HepG2 (cell line): ENCODE measurements at regions not wholly inside any gene's neighbourhood (a gene's known extent, or its start where the extent isn't known, plus 50 kb on each side); places are given as distances from the start of the nearest gene placed in this dataset.

Experiments
- ZNF629 ChIP-seq: sonication (generic); formaldehyde crosslinking; conservative IDR thresholded peaks from 2 replicates; pipeline ENCODE4 v1.5.0; 2020; ENCODE audit warnings: missing genetic modification reagents
- TF ChIP-seq, protein P1 (sequence below): sonication (generic); formaldehyde crosslinking; IDR thresholded peaks from 2 replicates; pipeline ENCODE4 v1.5.0; 2020; ENCODE audit warnings: mild to moderate bottlenecking, missing genetic modification reagents, moderate library complexity
- TF ChIP-seq, protein P2 (sequence below): sonication (generic); formaldehyde crosslinking; IDR thresholded peaks from 2 replicates; pipeline ENCODE4 v1.4.0; 2020; ENCODE audit warnings: missing genetic modification reagents

DNA sequence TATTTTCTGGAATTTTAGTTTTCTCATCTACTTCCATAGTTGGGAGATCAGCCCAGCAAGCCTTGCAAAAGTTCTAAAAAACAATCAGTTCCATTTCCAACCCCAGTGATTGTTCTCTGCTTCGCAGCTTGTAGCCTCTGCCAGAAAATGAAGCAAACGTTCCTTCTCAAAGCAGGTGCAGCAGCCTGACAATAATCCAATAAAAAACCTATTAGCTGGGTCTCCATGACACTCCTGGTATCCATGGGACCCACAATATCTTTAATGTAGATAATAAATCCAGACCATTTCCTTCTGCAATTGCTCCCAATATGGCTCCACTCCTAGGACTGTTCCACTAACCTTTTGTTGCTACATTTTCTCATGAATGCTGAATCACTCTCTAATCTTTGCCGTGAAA, 140.8 kb upstream of the SETBP1 start:
- TF ChIP-seq, protein P1, sequence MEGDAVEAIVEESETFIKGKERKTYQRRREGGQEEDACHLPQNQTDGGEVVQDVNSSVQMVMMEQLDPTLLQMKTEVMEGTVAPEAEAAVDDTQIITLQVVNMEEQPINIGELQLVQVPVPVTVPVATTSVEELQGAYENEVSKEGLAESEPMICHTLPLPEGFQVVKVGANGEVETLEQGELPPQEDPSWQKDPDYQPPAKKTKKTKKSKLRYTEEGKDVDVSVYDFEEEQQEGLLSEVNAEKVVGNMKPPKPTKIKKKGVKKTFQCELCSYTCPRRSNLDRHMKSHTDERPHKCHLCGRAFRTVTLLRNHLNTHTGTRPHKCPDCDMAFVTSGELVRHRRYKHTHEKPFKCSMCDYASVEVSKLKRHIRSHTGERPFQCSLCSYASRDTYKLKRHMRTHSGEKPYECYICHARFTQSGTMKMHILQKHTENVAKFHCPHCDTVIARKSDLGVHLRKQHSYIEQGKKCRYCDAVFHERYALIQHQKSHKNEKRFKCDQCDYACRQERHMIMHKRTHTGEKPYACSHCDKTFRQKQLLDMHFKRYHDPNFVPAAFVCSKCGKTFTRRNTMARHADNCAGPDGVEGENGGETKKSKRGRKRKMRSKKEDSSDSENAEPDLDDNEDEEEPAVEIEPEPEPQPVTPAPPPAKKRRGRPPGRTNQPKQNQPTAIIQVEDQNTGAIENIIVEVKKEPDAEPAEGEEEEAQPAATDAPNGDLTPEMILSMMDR (CRISPR knock-in tag) = no peak
- TF ChIP-seq ZNF629 (CRISPR knock-in tag) = no peak
- TF ChIP-seq, protein P2, sequence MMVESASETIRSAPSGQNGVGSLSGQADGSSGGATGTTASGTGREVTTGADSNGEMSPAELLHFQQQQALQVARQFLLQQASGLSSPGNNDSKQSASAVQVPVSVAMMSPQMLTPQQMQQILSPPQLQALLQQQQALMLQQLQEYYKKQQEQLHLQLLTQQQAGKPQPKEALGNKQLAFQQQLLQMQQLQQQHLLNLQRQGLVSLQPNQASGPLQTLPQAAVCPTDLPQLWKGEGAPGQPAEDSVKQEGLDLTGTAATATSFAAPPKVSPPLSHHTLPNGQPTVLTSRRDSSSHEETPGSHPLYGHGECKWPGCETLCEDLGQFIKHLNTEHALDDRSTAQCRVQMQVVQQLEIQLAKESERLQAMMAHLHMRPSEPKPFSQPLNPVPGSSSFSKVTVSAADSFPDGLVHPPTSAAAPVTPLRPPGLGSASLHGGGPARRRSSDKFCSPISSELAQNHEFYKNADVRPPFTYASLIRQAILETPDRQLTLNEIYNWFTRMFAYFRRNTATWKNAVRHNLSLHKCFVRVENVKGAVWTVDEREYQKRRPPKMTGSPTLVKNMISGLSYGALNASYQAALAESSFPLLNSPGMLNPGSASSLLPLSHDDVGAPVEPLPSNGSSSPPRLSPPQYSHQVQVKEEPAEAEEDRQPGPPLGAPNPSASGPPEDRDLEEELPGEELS (CRISPR knock-in tag) = no peak
